Stomach (tissue), 8 donors: ENCODE measurements at regions not wholly inside any gene's neighbourhood (a gene's known extent, or its start where the extent isn't known, plus 50 kb on each side); places are given as distances from the start of the nearest gene placed in this dataset.

Source experiments
- DNase-seq, 2 donors: peaks; one replicate each; pipeline versions ENCODE4 v3.0.0 to v3.0.0-alpha.2; 2013 to 2019
- H3K27ac ChIP-seq, 5 donors: fragments of 200-600 bp in 4 of 5; sonication (generic) in 4 of 5; one replicate each; pipeline ENCODE4 v1.5.1; 2013 to 2019; ENCODE audit warnings: mild to moderate bottlenecking in 1 of 5, moderate library complexity in 1 of 5
- H3K27me3 ChIP-seq, 3 donors: fragments of 200-600 bp; sonication (generic); one replicate each; pipeline ENCODE4 v1.5.1; 2017 to 2019; ENCODE audit warnings: mixed run types in 1 of 3
- H3K36me3 ChIP-seq, 4 donors: fragments of 200-600 bp; sonication (generic); 1 replicate in 3 of 4; 2 replicates in 1 of 4; pipeline ENCODE4 v1.5.1; 2016 to 2019
- H3K4me1 ChIP-seq, 4 donors: fragments of 200-600 bp; sonication (generic); one replicate each; pipeline ENCODE4 v1.5.1; 2016 to 2019
- H3K4me3 ChIP-seq, 4 donors: fragments of 200-600 bp; sonication (generic) in 3 of 4; one replicate each; pipeline ENCODE4 v1.5.1; 2016 to 2019; ENCODE audit warnings: mild to moderate bottlenecking in 1 of 4
- H3K9me3 ChIP-seq, 4 donors: fragments of 200-600 bp; sonication (generic); one replicate each; pipeline ENCODE4 v1.5.1; 2016 to 2019
- EP300 ChIP-seq: sonication (generic); formaldehyde crosslinking; IDR thresholded peaks from one replicate; pipeline ENCODE4 v1.6.1; 2017; ENCODE audit warnings: antibody characterized with exemption
- POLR2A ChIP-seq, 4 donors: fragments of 450-650 bp; IDR thresholded peaks; one replicate each; pipeline ENCODE4 v1.6.1; 2016; ENCODE audit warnings: antibody characterized with exemption in 4 of 4, control low read depth in 2 of 4, mild to moderate bottlenecking in 1 of 4, moderate library complexity in 1 of 4
- POLR2AphosphoS5 ChIP-seq, 3 donors: sonication (generic); formaldehyde crosslinking; IDR thresholded peaks; one replicate each; pipeline ENCODE4 v1.6.1; 2016; ENCODE audit warnings: antibody characterized with exemption in 3 of 3
- WGBS, 5 donors: extraction: QIAGEN DNeasy Blood & Tissue Kit in 3 of 5; methylation state at CpG; one replicate each; pipeline versions ENCODE4 v1.1.5 to v1.1.7; 2013 to 2018; 5-methylcytosine and 5-hydroxymethylcytosine counted together
- intact Hi-C: fragments of 100-400 bp; cut with DNase I; formaldehyde crosslinking; loops from one replicate; pipeline ENCODE4 v1.15.1; 2023; ENCODE audit warnings: low total_unique reads
- TF ChIP-seq, protein P1 (sequence below), 7 experiments: fragments of 450-650 bp in 4 of 7; fragments of 200-600 bp in 3 of 7; sonication (generic) in 3 of 7; IDR thresholded peaks; one replicate each; pipeline ENCODE4 v1.5.1; 2016 to 2019; ENCODE audit warnings: antibody characterized with exemption in 7 of 7, control low read depth in 2 of 7, mild to moderate bottlenecking in 1 of 7
- donor health status: healthy with polysubstance abuse.
- donor health status: Bipolar disorder and iron deficiency.
- donor health status: healthy.

- Histone ChIP-seq H3K36me3 (no peaks in the 10 kb centered on the region), H3K9me3 (no peaks in the 10 kb centered on the region), H3K27ac (no peak overlapping the region), H3K27me3 (no peaks in the 10 kb centered on the region), H3K4me1 (no peaks in the 10 kb centered on the region), H3K4me3 (no peak overlapping the region)
- TF ChIP-seq EP300 (no peak), POLR2A (IDR thresholded peaks at IDR 0.05) (no peak), POLR2AphosphoS5 (IDR thresholded peaks at IDR 0.05) (no peak)
- TF ChIP-seq, protein P1, sequence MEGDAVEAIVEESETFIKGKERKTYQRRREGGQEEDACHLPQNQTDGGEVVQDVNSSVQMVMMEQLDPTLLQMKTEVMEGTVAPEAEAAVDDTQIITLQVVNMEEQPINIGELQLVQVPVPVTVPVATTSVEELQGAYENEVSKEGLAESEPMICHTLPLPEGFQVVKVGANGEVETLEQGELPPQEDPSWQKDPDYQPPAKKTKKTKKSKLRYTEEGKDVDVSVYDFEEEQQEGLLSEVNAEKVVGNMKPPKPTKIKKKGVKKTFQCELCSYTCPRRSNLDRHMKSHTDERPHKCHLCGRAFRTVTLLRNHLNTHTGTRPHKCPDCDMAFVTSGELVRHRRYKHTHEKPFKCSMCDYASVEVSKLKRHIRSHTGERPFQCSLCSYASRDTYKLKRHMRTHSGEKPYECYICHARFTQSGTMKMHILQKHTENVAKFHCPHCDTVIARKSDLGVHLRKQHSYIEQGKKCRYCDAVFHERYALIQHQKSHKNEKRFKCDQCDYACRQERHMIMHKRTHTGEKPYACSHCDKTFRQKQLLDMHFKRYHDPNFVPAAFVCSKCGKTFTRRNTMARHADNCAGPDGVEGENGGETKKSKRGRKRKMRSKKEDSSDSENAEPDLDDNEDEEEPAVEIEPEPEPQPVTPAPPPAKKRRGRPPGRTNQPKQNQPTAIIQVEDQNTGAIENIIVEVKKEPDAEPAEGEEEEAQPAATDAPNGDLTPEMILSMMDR (IDR thresholded peaks at IDR 0.05) = no peak
- 46 to 85% (median 68%) methylated on average over 2 of the region's 2 CpGs for WGBS, 5 donors
- intact Hi-C loops = no loop called here
- DNase-seq = no peak
Measured at GRCh38 chrX:13917507-13917906, 100.6 kb upstream of the GPM6B start.

DNA sequence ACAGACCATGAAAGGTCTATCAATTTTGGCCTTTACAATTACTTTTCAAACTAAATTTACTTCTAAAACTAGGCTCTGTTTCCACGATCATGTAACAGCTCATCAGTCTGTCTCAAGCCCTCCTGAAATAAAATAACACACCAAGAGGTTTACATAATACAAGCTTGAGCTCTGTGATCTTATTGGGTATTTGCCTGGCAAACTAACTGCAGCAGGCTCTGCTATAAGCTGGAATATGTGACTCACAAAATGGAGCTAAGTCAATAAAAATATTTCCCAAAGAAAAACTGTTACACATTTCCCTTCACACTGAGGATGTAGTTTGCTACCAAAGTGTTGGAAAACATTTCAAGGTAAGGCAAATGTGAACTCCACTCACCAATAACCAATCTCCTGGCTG, 94.7 kb upstream of the GPM6B start:
- DNase-seq = no peak
- TF ChIP-seq EP300 (no peak), POLR2AphosphoS5 (IDR thresholded peaks at IDR 0.05) (no peak), POLR2A (IDR thresholded peaks at IDR 0.05) (no peak)
- TF ChIP-seq, protein P1 (IDR thresholded peaks at IDR 0.05) = no peak
- no peak overlapping the region for H3K4me3 ChIP-seq
- no peaks in the 10 kb centered on the region for H3K4me1 ChIP-seq
- no peaks in the 10 kb centered on the region for H3K9me3 ChIP-seq
- WGBS, 5 donors = 44 to 89% (median 78%) methylated on average over 1 of the region's 1 CpG
- no peaks in the 10 kb centered on the region for H3K27me3 ChIP-seq
- H3K36me3 ChIP-seq = no peaks in the 10 kb centered on the region
- no peak overlapping the region for H3K27ac ChIP-seq
- intact Hi-C loops = no loop called here

DNA sequence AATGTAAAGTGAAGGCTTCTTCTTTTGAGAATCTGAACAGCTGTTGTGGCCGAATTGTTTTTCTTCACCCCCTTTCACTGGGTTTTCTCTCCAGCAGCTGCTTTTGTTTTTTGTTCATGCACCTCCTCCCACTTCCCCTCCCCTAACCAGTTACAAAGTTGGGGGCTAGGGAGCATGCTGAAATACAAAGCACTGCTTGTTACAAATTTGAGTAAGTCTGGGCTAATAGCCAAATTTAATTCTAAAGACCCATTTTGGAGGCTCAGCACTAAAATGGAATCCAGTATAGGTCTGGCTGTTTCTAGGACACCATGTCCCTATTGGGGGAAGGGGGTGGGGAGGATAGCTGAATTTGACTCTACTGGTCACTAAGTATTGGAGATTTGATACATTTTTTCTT, 89.2 kb upstream of the GPM6B start:
- Histone ChIP-seq H3K4me1 (no peaks in the 10 kb centered on the region), H3K36me3 (no peaks in the 10 kb centered on the region), H3K27me3 (no peaks in the 10 kb centered on the region), H3K27ac (no peak overlapping the region), H3K9me3 (no peaks in the 10 kb centered on the region), H3K4me3 (no peak overlapping the region)
- no peak for TF ChIP-seq EP300
- TF ChIP-seq POLR2A (IDR thresholded peaks at IDR 0.05) = no peak
- no peak for TF ChIP-seq POLR2AphosphoS5 (IDR thresholded peaks at IDR 0.05)
- TF ChIP-seq, protein P1 (IDR thresholded peaks at IDR 0.05) = no peak
- peak in 1 of 2 donors; percentile 50 for DNase-seq
- intact Hi-C loops = no loop called here
- WGBS, 5 donors = 12 to 26% (median 18%) methylated on average over 1 of the region's 1 CpG

GRCh38 chrX:13903405-13903804, 86.5 kb upstream of the GPM6B start:
- Histone ChIP-seq H3K4me3 (no peak overlapping the region), H3K36me3 (no peaks in the 10 kb centered on the region), H3K27me3 (peaks cover 0 to 4% (median 0%) of the 10 kb centered on the region in 3 donors), H3K9me3 (no peaks in the 10 kb centered on the region), H3K4me1 (no peaks in the 10 kb centered on the region), H3K27ac (no peak overlapping the region)
- WGBS, 5 donors = 64 to 77% (median 72%) methylated on average over 7 to 8 of the region's 8 CpGs
- no peak for DNase-seq
- intact Hi-C loops = no loop called here
- TF ChIP-seq POLR2A (IDR thresholded peaks at IDR 0.05) = no peak
- TF ChIP-seq POLR2AphosphoS5 (IDR thresholded peaks at IDR 0.05) = no peak
- TF ChIP-seq, protein P1 (IDR thresholded peaks at IDR 0.05) = no peak
- TF ChIP-seq EP300 = no peak
